ENCODE measurements at regions not wholly inside any gene's neighbourhood (a gene's known extent, or its start where the extent isn't known, plus 50 kb on each side); places are given as distances from the start of the nearest gene placed in this dataset.

GRCh38 chr21:35559128-35559828 lies 501.0 kb downstream of the SETD4 start:
- TF ChIP-seq CTCF (IDR thresholded peaks at IDR 0.05) = no peak
- no peak for TF ChIP-seq POLR2A (IDR thresholded peaks at IDR 0.05)
